ENCODE measurements at regions not wholly inside any gene's neighbourhood (a gene's known extent, or its start where the extent isn't known, plus 50 kb on each side); places are given as distances from the start of the nearest gene placed in this dataset.
"Not testable (repeated sequence)": the region's sequence is repeated elsewhere in the genome, so short reads cannot be mapped to it uniquely, and the experiment has no call there.

GRCh38 chr22:35475545-35475944, 65.1 kb upstream of the RASD2 start:
- DNase-seq: peak; percentile 22

- no peak for DNase-seq
Measured at GRCh38 chr22:35476341-35476740, 64.3 kb upstream of the RASD2 start.

- DNase-seq: peak; percentile 75
Measured at GRCh38 chr22:35477911-35478582, 62.6 kb upstream of the RASD2 start.

GRCh38 chr22:35478633-35479107, 62.0 kb upstream of the RASD2 start:
- DNase-seq: no peak

GRCh38 chr22:35479359-35479758, 61.3 kb upstream of the RASD2 start:
- no peak for DNase-seq

GRCh38 chr22:35479985-35480550, 60.6 kb upstream of the RASD2 start:
- DNase-seq: no peak

GRCh38 chr22:35480627-35481550, 59.7 kb upstream of the RASD2 start:
- no peak for DNase-seq

GRCh38 chr22:35482311-35482710, 58.3 kb upstream of the RASD2 start:
- no peak for DNase-seq

GRCh38 chr22:35482974-35483373, 57.7 kb upstream of the RASD2 start:
- no peak for DNase-seq

GRCh38 chr22:35483730-35484129, 56.9 kb upstream of the RASD2 start:
- no peak for DNase-seq

GRCh38 chr22:35484651-35485556, 55.7 kb upstream of the RASD2 start:
- DNase-seq: no peak

GRCh38 chr22:35486116-35486631, 54.5 kb upstream of the RASD2 start:
- no peak for DNase-seq

GRCh38 chr22:35487623-35488022, 53.0 kb upstream of the RASD2 start:
- DNase-seq: not testable (repeated sequence)

- DNase-seq: no peak
Measured at GRCh38 chr22:35488513-35488912, 52.1 kb upstream of the RASD2 start.

- DNase-seq: no peak
Measured at GRCh38 chr22:35489239-35489638, 51.4 kb upstream of the RASD2 start.

Data from hematopoietic multipotent progenitor cell treated with erythropoietin and hydrocortisone succinate and interleukin-3 and kit ligand, for 6 days (in vitro differentiated cells).